ENCODE measurements at regions not wholly inside any gene's neighbourhood (a gene's known extent, or its start where the extent isn't known, plus 50 kb on each side); places are given as distances from the start of the nearest gene placed in this dataset.

DNA sequence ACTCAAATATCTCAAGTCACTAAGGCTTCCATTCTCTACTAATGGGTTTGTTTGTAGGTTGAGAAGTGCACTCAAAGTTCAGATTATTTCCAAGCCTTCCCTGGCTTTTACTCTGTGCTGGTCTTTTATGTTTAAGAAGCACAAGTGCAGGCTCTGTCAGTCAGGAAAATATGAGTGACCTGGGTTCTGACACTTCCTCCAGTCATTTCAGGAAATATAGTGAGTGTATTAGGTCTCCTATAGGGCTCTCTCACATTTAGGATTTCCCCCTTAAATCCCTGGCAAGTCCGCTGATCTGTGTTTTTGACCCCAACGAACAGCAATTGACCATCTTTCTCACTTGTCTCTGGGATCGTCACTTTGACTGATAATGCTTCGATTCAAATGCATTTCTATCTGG is 210.2 kb downstream of the ARPP21 start:
- DNase-seq, result no peak

DNA sequence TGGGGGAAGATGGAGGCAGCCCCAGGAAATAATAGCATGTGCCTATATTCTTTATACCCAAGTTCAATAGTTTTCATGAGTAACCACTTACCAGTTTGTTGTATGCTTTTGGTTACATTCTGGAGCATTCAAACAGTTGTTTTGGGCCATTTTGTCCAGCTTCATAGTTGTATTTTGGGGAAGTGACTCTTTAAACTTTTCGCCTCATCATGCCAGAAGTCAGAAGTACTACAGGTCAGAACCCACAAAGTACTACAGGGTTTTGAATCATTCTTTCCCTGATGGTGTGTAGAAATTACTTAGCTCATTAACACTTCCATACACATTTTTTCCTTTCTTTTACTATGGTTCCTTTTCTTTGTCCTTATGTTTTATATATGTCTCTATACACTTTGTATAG is 210.6 kb downstream of the ARPP21 start:
- no peak for DNase-seq

DNA sequence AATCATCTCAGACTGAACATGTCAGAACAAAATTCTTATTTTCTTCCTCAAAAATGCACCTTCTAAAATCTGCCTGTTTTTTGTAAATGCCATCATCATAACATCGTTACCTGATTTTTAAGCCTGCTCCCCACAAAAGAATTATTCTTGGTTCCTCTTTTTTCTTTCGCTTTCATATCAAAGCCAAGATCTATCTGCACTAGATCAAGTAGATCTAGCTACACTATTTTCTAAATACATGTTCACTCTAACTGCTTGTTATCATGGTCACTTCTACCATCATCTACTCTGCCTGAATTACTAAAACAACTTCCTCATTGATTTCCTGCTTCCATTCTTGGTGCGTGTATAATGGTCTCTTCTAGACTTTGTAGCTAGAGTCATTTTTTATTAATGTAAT is 217.7 kb downstream of the ARPP21 start:
- no peak for DNase-seq

DNA sequence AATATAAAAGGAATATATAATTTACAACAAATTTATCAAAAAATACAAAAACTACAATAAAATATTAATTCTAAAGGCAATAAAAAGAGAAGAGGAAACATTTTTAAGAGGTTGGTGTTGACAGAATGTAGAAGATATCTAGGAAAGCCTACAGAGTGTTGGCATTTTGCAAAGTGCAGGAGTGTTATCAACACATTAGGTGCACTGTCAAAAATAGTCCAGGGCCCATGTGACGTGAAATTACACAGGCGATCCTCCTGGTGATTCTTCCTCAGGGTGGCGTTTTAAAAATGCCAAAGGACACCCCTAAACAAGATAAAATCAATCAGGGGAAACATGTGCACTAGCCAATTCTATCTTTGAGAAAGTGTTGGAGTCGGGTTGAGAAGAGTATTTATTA is 222.7 kb downstream of the ARPP21 start:
- DNase-seq, result no peak

DNA sequence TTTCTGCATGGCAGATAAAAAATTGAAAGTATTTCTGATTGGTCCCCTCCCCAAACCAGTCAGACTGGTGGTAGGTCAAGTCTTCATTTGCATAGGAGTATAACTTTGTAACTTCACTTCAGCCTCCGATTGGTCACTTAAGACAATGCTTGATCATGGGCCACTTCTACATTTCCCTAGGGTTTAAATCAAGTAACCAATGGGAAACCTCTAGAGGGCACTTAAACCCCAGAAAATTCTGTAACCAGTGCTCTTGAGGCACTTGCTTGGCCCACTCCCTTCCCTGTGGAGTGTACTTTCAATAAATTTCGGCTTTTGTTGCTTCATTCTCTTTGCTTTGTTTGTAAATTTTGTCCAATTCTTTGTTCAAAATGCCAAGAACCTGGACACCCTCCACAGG is 225.5 kb downstream of the ARPP21 start:
- no peak for DNase-seq

DNA sequence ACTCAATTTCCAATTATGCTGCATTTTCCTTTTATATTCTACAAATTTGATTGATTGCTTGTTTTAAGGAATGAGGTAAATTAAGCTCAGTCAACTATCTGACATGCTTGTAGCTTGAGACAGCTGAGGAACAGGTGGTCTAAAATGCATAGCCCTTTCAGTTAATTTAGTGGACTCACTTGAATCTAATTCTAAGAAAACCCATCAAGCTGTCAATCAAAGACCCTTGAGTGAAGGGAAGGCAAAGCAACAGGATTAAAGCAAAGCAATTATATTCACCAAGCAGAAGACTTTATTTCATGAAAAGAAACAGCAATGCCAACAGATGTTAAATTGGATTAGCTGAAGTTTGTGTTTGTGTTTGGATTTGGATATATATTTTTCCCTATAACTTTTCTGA is 228.5 kb downstream of the ARPP21 start:
- peak; percentile 92 for DNase-seq

DNA sequence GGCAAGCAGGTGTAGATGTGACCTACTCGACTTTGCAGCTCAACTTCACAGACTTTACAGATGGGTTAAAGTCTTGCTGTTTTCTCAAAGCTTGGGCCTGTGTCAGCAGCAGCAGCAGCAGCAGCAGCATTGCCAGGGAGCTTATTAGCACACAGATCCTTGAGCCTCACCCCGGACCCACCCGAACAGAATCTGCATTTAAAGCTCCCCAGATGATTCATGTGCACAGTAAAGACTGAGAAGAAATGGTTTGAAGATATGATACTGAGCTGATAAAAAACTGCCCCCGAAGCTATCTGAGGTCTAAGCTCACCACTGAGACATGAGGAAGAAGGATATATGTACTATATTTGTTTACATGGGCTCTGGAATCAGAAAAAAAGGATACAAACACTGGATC is 231.7 kb downstream of the ARPP21 start:
- peak; percentile 37 for DNase-seq

DNA sequence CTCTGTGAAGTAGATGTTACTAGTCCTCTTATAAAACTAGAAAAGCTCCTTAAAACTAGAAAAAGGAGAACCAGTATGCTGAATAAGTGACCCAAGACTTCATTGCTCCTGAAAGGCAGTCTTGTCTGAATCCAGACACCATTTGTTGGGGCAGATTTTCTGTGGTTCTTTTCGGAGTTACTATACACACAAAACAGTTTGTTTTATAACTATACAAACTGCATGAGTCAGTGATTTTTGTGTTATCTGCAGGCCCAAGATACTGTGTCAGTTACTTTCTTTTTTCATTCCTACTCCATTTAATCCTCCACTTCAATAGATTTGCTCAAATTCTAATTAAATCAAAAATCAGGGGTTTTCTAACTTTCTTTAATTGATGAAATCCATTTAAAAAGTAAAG is 244.6 kb downstream of the ARPP21 start:
- DNase-seq, result no peak

DNA sequence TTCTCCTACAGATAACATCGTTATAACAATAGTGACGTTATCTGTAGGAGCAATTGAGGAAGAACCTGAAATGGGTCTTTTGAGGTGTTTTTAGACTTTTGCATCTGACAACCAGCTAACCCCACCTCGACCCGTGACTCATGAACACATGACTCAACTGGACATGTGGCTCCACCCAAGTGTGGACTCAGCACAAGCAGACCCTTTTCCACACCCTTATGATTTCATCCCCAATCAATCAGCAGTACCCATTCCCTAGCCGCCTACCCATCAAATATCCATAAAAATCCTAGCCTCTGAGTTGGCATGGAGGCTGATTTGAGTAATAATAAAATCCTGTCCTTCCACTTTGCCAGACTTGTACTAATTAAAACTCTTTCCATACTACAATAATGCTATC is 255.4 kb downstream of the ARPP21 start:
- no peak for DNase-seq

DNA sequence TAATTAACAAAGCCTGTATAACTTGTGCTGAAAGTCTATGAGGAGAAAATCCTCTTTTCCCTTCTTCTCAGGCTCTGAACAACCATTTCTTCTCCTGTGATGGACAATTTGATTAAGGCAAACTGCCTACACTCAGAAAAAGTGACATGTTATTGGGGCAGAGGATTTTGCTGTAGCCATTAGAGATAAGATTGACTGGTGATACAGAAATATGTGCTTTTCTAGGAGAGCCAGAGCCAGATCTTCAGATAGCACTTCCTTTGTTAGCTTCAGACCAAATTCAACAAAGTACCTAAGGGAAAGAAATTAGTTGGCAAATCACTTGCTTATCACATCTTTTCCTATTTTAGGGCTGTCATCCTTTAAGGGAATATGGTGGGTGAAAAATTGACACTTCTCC is 259.9 kb downstream of the ARPP21 start:
- no peak for DNase-seq

DNA sequence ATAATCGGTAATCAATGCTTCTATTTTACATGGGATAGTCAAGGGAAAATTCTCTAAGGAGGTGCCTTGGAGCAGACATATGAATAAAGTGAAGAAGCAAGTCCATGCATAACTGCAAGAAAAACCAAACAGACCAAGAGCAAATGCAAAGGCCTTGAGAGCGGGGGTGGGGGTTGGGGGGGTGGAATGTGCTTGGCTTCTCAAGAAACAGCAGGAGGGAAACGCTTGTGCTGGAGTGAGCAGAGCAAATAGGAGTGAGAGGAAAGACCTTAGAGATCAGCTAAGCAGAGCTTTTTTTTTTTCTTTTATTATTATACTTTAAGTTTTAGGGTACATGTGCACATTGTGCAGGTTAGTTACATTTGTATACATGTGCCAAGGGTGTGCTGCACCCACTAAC is 260.8 kb downstream of the ARPP21 start:
- DNase-seq, result no peak

DNA sequence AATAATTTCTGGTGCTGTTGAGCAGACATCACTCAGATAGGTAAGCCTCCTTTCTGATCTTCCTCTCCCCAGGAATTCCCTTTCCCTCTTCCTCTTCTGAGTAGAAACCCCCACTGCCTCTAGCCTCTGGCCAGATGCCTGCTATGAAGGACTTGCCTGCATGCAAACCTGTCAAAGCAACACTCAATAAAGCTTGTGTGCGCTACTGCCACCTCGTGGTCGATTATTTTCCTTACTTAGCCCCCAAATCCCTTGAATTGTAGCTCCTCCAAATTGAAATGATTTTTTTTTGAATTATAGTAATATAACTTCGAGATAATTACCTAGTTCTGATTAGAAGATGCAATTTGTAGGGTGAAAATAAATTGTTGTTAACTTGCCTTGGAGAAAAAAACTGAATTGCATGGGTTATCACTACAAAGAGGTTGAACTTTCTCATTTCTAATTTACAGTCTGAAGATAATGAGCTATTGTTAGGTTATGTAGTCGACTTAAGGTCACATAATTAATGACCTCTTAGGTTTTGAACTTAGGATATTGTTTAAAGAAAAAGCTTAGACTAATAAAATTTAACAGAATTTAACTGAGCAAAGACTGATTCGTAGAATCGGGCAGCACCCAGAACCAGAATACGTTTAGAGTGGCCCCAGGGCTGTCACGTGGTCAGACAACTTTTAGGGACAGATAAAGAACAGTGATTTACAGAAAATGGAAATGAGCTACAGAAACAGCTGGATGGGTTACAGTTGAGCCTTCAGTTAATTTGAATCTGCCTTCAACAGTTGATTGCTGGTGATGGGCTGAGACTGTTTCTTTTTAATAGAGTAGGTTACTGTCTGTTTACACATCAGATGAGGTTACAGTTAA is 269.3 kb downstream of the ARPP21 start:
- DNase-seq, result peak; percentile 89

DNA sequence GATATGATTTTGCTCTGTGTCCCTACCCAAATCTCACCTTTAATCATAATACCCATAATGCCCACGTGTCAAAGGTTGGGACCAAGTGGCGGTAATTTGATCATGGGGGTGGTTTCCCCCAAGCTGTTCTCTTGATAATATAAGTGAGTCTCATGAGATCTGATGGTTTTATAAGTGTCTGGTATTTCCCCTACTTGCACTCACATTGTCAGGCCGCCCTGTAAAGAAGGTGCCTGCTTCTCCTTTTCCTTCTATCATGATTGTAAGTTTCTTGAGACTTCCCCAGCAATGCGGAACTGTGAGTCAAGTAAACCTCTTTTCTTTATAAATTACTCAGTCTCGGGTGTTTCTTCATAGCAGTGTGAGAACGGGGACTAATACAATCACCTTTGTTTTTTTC is 279.8 kb downstream of the ARPP21 start:
- no peak for DNase-seq

DNA sequence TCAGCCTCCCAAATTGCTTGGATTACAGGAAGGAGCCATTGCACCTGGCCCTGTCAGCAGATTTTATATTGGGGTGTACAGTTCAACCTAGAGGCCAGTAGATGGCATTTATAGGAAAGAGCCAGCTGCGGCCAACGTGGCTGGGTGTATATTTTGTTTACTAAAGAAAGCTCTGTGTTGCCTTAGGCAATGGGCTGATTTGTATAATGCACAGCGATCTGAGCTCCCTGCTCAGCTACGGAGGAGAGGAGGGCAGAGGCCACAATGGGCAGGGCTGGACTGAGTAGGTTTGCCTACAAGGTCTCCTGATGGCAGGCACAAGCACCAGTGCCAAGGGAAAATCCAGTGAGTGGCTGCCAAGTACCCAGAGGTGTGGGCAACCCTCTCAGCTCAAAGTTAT is 282.4 kb downstream of the ARPP21 start:
- no peak for DNase-seq

DNA sequence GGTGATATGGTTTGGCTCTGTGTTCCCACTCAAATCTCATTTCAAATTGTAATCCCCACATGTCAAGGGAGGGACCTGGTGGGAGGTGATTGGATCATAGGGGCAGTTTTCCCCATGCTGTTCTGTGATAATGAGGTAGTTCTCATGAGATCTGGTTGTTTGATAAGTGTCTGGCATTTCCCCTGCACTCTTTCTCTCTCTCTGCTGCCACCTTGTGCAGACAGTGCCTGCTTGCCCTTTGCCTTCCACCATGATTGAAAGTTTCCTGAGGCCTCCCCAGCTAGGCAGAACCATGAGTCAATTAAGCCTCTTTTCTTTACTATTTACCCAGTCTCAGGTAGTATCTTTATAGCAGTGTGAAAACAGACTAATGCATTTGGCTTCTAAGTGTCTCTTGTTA is 284.7 kb downstream of the ARPP21 start:
- DNase-seq, result peak; percentile 79

DNA sequence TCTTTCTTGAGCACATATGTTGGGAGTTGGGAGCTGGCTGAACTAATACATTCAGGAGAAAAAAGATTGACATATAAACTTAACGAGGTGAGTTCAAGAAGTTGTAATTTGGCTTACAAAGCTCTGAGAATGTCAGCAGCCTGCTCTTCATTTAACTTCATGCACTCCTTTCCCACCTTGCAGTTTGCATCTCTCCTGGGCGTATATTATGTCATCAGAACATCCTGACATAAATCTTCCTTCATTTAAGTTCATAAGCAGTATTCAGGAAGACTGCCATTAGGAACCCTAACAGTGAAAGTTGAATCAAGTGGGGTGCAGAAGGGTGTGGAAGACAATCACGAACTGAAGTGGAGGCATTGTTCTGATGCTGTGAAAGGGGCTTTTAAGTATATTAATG is 288.1 kb downstream of the ARPP21 start:
- no peak for DNase-seq

DNA sequence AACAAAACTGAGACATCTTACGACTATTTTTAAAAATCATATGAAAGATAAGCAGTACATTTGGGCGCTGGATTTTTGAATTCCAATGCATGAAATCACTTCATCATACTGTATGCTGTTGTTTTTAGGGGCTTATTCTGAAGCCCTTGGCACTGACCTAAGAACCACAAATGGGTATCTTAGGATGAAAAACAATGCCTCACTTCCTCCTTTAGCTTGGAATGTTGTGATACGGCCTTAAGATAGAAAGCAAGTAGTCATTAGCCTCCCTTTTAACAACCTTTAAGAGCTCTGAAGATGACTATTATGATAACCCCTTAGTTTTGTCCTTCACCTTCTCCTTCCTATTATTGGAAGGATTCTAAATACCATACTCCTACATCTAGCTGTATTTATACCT is 289.8 kb downstream of the ARPP21 start:
- no peak for DNase-seq

DNA sequence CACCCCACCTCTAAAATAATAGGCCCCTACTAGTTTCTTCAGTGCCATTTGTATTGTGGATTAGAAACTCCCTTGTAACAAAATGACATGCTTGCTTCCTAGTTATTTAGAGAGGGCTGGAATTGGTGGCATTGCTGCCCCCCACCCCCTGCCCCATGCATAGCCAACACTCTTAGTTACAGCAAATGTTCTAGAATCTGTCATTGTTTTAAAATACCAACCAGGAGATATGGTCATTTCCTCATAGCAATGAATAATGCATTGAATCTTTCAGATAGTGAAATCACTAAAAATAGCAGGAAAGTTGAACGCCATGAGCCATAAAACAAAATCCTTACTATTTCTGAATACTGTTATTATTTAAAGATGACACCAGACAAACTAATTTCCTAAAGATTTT is 292.5 kb downstream of the ARPP21 start:
- no peak for DNase-seq

DNA sequence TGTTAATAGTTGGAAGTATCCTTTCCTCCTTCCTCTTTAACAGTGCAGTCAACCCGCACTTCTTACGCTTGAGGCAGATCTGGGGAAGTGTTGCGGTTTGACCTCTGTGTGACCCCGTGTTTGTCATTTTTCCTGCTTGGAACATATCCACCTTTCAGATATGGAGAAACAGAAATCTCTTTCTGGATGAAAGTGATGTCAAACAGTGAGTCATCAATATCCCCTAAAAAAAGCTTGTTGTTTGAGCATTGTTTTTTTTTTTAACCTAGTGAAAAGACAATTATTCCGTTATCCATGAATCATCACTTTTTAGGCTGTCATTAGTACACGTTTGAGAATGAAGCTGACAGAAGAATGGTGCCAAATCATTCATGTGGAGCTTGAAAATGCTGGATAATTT is 293.7 kb downstream of the ARPP21 start:
- no peak for DNase-seq

DNA sequence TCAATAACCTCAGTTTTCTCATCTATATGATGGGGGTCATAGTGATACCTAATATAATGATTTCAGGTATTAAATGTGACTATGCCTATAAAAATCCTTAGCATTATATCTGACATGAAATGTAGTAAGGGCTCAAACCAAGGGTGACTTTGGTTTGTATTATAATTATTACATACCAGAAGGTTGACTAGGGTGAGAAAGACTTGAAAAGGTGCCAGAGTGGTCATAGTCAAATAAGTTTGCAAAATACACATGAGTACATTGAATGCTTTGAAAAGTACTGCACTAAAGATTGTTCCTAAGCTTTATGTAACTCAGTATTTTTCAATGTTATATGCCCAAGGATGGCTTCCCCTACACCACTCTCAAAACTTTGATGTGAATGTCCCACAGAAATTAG is 297.2 kb downstream of the ARPP21 start:
- DNase-seq, result no peak

DNA sequence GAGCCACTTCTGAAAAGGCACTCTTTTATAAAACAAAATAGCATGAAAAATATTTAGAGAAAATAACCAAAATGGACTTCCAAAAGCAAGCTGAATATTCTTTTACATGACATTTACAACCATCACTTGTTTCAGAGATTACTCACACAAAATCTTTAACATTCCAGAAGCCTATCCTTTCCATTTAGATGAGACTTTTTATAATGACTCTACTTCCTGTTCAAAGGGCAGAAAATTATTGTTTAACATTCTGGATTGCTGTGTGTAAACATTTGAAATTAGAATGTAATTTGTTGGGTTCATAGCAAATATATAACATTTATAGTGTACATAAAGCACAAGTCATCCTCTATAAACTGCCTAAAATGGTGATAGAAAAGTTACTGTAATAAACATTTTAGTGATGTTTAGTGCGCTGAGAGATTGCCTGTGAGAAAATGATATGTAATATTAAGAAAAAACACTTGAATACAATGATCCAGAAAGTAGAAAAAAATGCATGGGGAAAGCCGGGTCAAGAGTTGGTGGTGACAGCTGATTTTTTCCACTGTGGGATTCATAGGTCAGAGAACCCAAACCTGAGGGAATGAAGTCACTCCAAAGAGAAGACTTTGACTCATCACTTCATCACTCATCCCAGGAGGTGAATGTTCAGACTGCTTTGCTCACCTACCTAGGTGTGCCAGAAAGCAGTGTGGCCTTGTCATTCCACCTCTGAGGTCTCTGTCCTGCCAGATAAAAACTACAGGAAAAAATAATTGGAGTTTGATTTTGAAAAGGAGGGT is 305.8 kb downstream of the ARPP21 start:
- no peak for DNase-seq

DNA sequence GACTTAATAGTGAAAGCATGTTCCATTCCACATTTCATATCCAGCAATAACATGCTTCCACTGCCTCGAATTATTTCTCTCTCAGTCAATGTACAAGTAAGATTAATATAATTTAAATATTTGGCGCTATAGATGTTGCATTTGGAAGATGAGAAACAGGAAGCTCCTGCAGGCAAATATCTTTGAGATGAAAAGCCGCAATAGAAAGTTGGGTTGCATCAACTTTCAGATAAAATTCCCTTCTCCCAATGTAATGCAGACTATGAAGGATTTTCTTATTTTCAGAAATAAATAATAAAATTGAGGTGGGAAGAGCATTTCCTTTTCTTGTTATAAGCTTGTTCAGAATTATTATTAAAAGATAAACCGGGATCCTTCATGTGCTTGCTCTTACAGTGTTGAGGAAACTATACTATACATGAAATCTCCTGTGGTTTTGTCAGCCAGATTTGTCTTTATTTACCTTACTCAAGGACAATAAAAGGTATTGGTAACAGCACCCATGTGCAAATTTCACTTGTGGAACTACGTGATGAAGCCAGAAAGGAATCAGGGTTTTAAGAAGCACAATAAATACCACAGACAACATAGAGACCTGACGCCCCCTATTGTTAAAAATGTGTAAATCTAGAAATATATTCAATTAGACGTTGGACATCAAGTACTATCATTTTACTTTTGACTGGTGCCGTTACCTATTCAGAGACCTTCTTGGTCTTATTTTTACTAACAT is 307.0 kb downstream of the ARPP21 start:
- DNase-seq, result peak; percentile 63

DNA sequence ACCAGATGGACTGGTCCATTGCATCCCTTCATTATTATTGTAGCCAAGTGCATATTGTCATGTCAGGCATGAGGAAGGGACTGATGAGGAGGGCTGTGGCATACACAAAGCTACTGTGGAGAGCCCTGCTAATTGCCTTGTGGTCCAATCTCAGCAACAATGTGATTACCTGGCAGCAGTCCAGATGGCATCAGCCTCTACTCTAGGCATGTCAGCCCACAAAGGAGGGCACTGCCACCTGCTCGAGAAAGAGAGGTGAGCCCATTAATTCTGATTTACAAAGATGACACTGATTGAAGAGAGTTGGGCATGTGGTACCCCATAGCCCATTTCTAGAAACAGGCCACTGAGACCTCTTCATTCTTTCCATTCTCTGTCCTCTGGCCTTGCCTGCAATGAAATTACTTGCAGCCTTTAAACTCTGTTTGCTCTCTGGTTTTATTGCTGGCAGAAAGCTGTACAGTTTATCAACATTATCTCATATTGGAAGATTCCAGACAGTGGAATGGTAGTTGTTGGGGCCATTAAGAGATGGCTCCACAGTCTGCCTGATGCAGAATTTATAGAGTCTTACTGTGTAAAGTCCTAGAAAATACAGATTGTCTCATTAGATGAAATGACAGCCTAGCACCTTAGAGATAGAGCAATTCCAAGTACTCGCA is 307.7 kb downstream of the ARPP21 start:
- DNase-seq, result peak; percentile 54
